Cerebellar cortex (tissue), 1 donor: ENCODE measurements at regions not wholly inside any gene's neighbourhood (a gene's known extent, or its start where the extent isn't known, plus 50 kb on each side); places are given as distances from the start of the nearest gene placed in this dataset.

ENCODE experiments used
- DNase-seq: peaks from one replicate; pipeline ENCODE4 v3.0.0-alpha.2; 2015; ENCODE audit warnings: low spot score

DNA sequence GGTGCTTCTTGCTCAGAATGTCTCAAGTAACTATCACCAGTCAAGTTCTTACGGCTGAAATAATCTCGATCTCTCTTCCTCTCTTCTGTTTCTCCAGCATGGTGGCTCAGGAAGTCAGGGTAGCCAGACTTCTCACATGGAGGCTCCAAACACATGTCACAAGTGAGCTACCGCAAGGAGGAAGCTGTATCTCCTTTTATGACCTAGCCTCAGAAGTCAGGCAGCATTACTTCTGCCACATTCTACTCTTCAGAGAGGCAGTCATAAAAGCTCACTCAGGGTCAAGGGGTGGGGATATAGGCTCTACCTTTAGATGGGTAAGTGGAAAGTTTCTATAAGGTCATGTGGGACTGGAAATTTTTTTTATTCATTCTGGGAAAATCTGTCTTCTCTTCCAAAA lies 86.6 kb upstream of the NEO1 start:
- DNase-seq = no peak

- no peak for DNase-seq
Measured at GRCh38 chr15:72964542-72964941, 87.7 kb upstream of the NEO1 start.

DNA sequence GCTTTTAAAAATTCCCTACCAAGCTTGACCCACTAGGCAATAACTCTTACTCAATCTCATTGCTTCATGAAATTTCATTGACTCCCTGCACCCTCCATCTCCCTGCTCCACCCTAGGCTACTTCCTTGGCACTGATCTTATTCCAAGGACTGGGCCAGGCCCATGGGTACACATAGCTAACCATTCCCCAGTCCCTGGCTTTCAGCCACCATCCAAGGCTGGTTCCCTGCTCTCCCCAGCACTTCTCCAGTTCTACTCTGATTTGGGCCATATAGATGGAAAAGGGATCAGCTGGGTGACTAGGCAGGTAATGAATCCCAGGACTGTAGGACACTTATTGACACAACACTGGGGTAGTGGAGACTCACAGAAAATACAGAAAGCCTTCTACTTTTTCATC lies 88.1 kb upstream of the NEO1 start:
- no peak for DNase-seq

DNA sequence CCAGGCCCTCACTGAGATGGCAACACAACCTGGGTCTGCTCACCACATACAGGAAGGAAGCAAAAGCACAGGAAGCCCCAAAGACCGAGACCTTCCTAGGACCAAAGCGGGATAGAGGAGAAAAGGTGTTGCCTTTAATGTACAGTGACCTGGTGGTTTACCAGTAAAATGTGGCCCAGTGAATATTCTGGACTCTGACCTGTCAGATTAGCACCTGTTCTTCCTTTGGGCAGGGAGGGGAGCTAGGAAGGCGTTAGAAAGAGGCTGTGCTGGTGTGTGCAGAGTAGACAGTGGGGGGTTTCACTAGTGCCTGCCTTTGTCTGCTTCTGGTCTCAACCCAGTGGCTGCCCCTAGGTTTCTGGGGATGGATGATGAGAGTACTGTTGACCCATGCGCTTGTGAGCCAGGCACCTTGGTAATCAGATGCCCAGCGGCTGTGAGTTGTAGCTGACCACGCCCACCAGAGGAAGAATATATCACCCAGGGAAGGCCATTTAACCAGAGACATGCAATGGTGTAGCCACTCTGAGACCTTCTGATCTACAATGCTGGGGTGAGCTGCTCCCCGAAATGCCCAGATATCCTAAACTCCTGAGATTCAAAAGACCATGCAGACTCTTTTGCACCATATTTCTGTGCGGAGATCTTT lies 90.1 kb upstream of the NEO1 start:
- no peak for DNase-seq

GRCh38 chr15:72961346-72961745 lies 90.9 kb upstream of the NEO1 start:
- DNase-seq = peak; percentile 89

DNA sequence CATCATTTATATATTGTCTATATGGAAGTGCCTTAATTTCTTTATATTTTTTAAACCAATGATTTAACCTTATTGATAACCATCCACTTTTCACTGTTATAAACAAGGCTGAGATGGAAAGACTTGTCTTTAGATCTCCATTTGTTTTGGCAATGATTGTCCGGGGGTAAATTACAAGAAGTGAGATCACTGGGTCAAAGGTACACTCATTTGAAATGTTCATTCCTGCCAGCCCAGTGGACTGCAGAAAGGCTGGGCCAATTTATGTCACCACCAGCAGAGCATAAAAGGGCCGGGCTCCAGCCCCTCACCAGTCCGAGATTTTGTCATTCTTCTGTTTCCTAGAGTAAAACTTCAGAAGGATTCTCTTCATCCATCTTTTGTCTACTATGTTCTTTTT lies 93.6 kb upstream of the NEO1 start:
- DNase-seq = no peak

DNA sequence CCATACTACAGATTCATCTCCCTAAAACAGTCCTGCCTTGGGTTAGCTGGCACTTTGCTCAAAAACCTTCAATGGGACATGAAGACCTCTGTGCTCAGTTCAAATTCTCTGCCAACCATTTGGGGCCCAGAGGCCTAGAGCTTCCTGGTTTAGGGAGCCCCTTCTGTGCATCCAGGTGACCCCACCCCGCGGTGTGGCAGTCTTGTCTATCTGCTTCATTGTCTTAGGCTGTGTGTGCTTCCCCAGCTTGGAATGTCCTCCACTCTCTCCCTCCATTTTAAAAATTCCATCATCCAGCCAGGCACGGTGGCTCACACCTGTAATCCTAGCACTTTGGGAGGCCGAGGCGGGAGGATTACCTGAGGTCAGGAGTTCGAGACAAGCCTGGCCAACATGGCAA lies 99.0 kb upstream of the NEO1 start:
- DNase-seq = no peak

- DNase-seq = no peak
Measured at GRCh38 chr15:72952151-72952550, 100.1 kb upstream of the NEO1 start.

DNA sequence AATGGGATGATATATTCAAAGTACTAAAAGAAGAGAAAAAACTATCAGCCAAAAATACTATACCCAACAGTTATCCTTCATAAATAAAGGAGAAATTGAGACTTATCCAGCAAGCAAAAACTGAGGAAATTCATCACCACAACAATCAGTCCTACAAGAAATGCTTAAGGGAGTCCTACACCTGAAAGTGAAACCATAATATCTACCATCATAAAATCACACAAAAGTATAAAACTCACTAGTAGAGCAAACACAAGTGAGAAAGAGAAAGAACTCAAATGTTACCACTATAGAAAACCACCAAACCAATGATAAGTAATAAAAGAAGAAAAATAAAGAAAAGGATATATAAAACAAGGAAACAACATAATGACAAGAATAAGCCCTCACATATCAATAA lies 103.6 kb upstream of the NEO1 start:
- DNase-seq = no peak

- DNase-seq = no peak
Measured at GRCh38 chr15:72947709-72948108, 104.6 kb upstream of the NEO1 start.

DNA sequence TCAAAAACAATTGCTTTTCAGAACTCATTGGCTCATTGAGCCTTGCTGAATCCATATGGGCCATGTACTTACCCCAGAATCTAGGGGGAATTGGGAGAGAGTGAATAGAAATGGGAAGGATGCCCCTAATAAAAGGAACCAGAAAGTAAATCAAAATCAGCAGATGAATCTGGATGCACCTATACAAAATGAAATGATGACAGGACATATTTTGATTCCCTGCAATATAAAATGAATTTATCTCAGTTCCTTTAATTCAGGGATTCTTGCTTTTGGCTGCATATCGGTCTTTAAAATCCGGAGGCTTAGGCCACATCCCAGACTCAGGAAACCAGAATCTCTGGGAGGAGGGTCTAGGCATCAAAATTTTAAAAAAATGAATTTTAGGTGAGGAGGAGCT lies 107.7 kb upstream of the NEO1 start:
- DNase-seq = no peak

- DNase-seq = no peak
Measured at GRCh38 chr15:72940229-72940622, 112.0 kb upstream of the NEO1 start.

DNA sequence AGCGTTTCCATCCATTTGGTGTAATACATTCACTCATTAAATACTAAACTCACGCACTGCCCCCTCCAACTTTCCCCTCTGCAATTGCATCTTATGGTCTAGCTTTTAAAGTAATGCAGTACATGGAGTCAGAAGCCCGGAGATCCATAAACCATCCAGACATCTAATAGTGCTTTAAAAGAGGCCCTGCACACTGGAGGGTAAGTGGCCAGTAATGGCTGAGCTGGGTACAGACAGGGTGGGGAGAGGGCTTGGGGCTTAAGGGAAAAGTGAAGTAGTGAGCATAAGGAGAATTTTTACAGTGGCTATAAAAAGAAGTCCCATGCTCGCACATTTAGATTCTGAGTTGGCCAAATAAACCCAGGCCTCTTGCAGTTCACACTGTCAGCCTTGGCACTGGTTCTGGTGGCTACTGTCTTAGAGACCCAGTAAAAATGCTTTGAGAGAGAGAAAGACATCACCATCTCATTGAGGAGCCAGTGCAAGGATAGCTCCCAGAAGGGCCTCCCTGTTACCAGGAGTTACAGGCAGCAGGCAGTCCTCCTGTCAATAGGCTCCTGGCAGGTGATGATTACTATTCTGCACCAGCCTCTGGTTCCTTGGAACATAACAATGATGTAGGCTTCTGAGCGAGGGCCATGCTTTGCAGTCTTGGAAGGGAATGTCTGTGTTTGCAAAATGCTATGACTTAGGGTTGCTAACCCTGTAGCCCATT lies 112.6 kb upstream of the NEO1 start:
- DNase-seq = peak; percentile 30

GRCh38 chr15:72936691-72937679 lies 115.3 kb upstream of the NEO1 start:
- no peak for DNase-seq

DNA sequence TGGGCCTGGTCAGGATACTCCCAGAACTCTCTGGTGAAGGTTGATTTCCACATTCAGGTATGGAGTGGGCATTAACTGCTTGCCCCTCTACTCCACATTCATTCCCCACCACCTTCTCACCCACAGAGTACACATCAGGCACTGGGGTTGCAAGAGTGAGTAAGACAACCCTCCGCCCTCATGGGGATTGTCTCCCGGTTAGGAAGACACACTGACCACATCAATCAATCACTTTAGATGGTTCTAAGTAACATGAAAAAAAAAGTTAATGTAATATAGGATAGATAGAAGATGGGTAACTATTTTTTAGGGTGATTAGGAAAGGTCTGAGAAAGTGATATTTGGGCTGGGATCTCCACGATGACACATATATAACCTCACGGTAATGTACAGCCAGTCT lies 116.0 kb upstream of the NEO1 start:
- DNase-seq = no peak

GRCh38 chr15:72935521-72935920 lies 116.7 kb upstream of the NEO1 start:
- no peak for DNase-seq

- no peak for DNase-seq
Measured at GRCh38 chr15:72934921-72935320, 117.3 kb upstream of the NEO1 start.

GRCh38 chr15:72933976-72934375 lies 118.3 kb upstream of the NEO1 start:
- DNase-seq = no peak

GRCh38 chr15:72932472-72932871 lies 119.8 kb upstream of the NEO1 start:
- no peak for DNase-seq

DNA sequence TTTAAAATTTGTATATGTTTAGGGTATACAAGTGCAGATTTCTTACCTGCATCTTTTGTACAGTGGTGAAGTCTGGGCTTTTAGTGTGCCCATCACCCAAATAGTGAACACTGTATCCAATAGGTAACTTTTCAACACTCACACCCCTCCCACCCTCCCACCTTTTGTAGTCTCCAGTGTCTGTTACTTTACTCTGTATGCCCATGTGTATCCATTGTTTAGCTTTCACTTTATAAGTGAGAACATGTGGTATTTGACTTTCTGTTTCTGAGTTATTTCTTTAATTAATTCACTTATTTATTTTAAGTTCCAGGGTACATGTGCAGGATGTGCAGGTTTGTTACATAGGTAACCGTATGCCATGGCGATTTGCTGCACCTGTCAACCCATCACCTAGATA lies 124.8 kb upstream of the NEO1 start:
- no peak for DNase-seq

DNA sequence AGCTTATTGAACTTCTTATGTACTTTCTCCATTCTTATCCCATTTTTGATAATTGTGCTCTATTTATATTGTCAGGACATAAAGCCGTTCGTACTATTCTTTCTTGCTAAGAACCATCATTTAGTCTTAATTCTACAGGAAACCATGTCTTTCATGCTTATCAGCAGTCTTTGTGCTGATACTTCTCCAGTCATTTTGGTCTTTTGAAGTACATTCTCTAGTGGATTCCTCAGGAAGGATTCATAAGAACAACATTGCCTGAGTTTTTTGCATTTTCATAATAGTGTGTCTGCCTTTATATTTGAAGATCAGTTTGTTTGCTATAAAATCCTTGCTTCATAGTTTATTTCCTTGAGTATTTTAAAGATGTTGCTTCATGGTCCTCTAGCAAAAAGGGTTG lies 126.6 kb upstream of the NEO1 start:
- DNase-seq = no peak

- no peak for DNase-seq
Measured at GRCh38 chr15:72923289-72923688, 129.0 kb upstream of the NEO1 start.

- no peak for DNase-seq
Measured at GRCh38 chr15:72920551-72920950, 131.7 kb upstream of the NEO1 start.
